ENCODE measurements at regions not wholly inside any gene's neighbourhood (a gene's known extent, or its start where the extent isn't known, plus 50 kb on each side); places are given as distances from the start of the nearest gene placed in this dataset.

DNA sequence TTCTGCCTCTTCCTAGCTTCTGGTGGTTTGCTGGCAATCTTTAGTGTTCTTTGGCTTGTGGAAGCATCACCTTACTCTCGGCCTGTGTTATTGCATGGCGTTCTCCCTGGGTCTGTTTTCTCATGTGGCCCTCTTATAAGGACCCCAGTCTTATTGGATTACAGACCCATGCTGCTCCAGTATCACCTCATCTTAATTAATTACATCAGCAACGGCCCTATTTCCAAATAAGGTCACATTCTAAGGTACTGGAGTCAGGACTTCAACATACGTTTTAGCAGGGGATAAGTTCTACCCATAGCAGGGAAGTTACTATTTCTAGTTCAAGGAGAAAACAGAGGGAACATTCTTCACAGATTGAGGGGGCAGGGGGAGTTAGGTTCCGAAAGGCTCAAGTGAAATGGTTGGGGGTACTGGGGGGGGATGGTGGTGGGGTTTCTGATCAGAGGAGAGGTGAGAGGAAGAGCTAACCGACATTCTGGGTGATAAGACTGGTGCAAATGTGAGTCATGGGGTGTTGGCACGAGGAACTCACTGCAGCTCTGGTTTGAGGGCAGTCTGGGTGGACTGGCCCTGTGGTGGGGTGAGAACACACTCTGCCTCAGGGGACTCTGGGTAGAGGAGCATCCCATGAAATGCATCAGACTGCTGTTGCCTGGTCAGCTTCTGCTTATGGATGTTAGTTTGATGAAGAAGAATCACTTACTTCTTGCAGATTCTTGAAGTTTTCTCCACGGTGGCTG lies 51.5 kb upstream of the ZBED5 start:
- POLR2A ChIA-PET (ENCODE audit: unreplicated experiment) = interaction anchor here (0.9 kb wide), 1 partner anchor 8 kb away, joined by 23 read pairs; no protein-coding TSS in a partner anchor
- no peak overlapping the region for H3K4me2 ChIP-seq
- peaks cover 36% of the 10 kb centered on the region for H3K4me1 ChIP-seq (replicated peaks; ENCODE audit: insufficient read depth)
- H3K9me3 ChIP-seq (ENCODE audit: insufficient read depth, low read depth) = no peaks in the 10 kb centered on the region
- H4K20me1 ChIP-seq (ENCODE audit: insufficient read depth) = no peaks in the 10 kb centered on the region
- no peaks in the 10 kb centered on the region for H3K36me3 ChIP-seq (ENCODE audit: low read depth)
- peaks cover 10% of the 10 kb centered on the region; the same call in 1 of the 2 replicates for H3F3A ChIP-seq (ENCODE audit: insufficient read depth, low read depth)
- DNase-seq = peak in 1 of 2 experiments; percentile 55
- CTCF ChIA-PET = interaction anchor here (0.7 kb wide), 1 partner anchor 20 kb away, joined by 4 read pairs; no protein-coding TSS in a partner anchor
- no peak for TF ChIP-seq EZH2 (IDR thresholded peaks at IDR 0.05; ENCODE audit: low read depth)
- TF ChIP-seq, protein P1, sequence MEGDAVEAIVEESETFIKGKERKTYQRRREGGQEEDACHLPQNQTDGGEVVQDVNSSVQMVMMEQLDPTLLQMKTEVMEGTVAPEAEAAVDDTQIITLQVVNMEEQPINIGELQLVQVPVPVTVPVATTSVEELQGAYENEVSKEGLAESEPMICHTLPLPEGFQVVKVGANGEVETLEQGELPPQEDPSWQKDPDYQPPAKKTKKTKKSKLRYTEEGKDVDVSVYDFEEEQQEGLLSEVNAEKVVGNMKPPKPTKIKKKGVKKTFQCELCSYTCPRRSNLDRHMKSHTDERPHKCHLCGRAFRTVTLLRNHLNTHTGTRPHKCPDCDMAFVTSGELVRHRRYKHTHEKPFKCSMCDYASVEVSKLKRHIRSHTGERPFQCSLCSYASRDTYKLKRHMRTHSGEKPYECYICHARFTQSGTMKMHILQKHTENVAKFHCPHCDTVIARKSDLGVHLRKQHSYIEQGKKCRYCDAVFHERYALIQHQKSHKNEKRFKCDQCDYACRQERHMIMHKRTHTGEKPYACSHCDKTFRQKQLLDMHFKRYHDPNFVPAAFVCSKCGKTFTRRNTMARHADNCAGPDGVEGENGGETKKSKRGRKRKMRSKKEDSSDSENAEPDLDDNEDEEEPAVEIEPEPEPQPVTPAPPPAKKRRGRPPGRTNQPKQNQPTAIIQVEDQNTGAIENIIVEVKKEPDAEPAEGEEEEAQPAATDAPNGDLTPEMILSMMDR (conservative IDR thresholded peaks at IDR 0.05) = no peak
- no TSS peak for BruUV-seq (replicated peaks)
- 0 out of 2 replicates have a peak overlapping the region, but pooled peaks have one; percentile 34 for H3K27ac ChIP-seq
- H3K4me3 ChIP-seq = no peak overlapping the region
- H3K27me3 ChIP-seq (ENCODE audit: insufficient read depth, low read depth) = no peaks in the 10 kb centered on the region
- H2AFZ ChIP-seq = no peak overlapping the region
- intact Hi-C loops (cut with micrococcal nuclease; ENCODE audit: unreplicated experiment) = no loop called here
- H3K79me2 ChIP-seq (ENCODE audit: low read depth) = no peaks in the 10 kb centered on the region
- no peaks in the 10 kb centered on the region for H3K9me2 ChIP-seq (ENCODE audit: insufficient read depth)

DNA sequence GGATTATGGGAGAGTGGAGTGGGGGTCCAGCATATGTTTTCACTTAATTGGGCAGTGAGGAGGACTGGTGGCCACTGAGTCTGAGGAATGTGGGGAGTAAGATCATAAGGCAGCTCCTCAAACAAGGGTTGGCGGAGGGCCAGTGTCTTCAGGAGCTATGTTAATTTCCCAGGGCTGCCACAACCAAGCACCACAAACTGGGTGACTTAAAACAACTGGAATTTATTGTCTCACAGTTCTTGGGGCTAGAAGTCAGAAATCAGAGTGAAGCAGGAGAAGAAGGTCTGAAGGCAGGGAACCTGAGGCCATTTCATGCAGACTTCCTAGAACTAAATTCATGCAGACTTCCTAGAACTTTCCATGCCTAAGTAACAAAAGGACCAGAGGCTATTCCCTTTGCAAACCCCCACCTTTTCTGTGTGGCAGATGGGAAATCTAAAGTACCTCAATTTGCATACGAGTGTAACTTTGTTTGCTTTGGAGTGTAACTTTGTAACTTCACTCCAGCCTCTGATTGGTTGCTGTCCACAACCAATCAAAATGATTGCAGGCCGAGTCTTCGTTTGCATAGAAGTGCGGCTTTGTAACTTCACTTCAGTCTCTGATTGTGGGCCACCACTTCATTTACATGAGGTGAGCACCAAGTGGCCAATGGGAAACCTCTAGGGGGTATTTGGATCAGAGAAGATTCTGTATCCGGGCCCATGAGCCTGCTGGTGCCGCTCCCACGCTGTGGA lies 50.5 kb upstream of the ZBED5 start:
- H3K4me2 ChIP-seq = peak overlapping the region; percentile 23
- intact Hi-C loops (cut with micrococcal nuclease; ENCODE audit: unreplicated experiment) = no loop called here

More for the DNA sequence above, 50.5 kb upstream of the ZBED5 start:
- Histone ChIP-seq H3F3A (ENCODE audit: insufficient read depth, low read depth) (peaks cover 10% of the 10 kb centered on the region; the same call in 1 of the 2 replicates), H3K27ac (peak overlapping the region; percentile 34; the same call in 1 of the 2 replicates), H3K9me2 (ENCODE audit: insufficient read depth) (no peaks in the 10 kb centered on the region), H3K4me1 (replicated peaks; ENCODE audit: insufficient read depth) (peaks cover 36% of the 10 kb centered on the region), H3K36me3 (ENCODE audit: low read depth) (no peaks in the 10 kb centered on the region), H3K79me2 (ENCODE audit: low read depth) (no peaks in the 10 kb centered on the region), H4K20me1 (ENCODE audit: insufficient read depth) (no peaks in the 10 kb centered on the region), H3K9me3 (ENCODE audit: insufficient read depth, low read depth) (no peaks in the 10 kb centered on the region), H3K27me3 (ENCODE audit: insufficient read depth, low read depth) (no peaks in the 10 kb centered on the region), H3K4me3 (no peak overlapping the region), H2AFZ (no peak overlapping the region)
- ChIA-PET POLR2A (ENCODE audit: unreplicated experiment) (interaction anchor here (0.9 kb wide), 1 partner anchor 363 kb away, joined by 6 read pairs; no protein-coding TSS in a partner anchor), CTCF (interaction anchor here (0.6 kb wide), 1 partner anchor 45 kb away, joined by 3 read pairs; no protein-coding TSS in a partner anchor)
- peak; percentile 40 to 72 for DNase-seq
- BruUV-seq (replicated peaks) = no TSS peak
- TF ChIP-seq, protein P1 (conservative IDR thresholded peaks at IDR 0.05) = no peak
- no peak for TF ChIP-seq EZH2 (IDR thresholded peaks at IDR 0.05; ENCODE audit: low read depth)
